Mesendoderm (in vitro differentiated cells): ENCODE measurements at regions not wholly inside any gene's neighbourhood (a gene's known extent, or its start where the extent isn't known, plus 50 kb on each side); places are given as distances from the start of the nearest gene placed in this dataset.

ENCODE experiments used
- DNase-seq: peaks from one replicate; pipeline ENCODE4 v3.0.0; 2013
- H2AK5ac ChIP-seq: 2 replicates; pipeline ENCODE4 v1.6.1; 2013; ENCODE audit warnings: low read length, inconsistent platforms
- H2BK120ac ChIP-seq: 2 replicates; pipeline ENCODE4 v1.6.1; 2013; ENCODE audit warnings: low read depth, mild to moderate bottlenecking, low read length, moderate library complexity, mixed read lengths
- H2BK15ac ChIP-seq: replicated peaks from 2 replicates; pipeline ENCODE4 v1.6.1; 2013; ENCODE audit warnings: low read depth, mild to moderate bottlenecking, moderate library complexity
- H2BK5ac ChIP-seq: 2 replicates; pipeline ENCODE4 v1.6.1; 2013; ENCODE audit warnings: low read length, inconsistent platforms
- H3K18ac ChIP-seq: 2 replicates; pipeline ENCODE4 v1.6.1; 2013; ENCODE audit warnings: mild to moderate bottlenecking, low read length, mixed read lengths
- H3K23ac ChIP-seq: one replicate; pipeline ENCODE4 v1.6.1; 2013; ENCODE audit warnings: low read length
- H3K27ac ChIP-seq: 2 replicates; pipeline ENCODE4 v1.5.1; 2013; ENCODE audit warnings: low read depth, mild to moderate bottlenecking, inconsistent platforms, low read length, moderate library complexity
- H3K27me3 ChIP-seq: 2 replicates; pipeline ENCODE4 v1.6.1; 2013; ENCODE audit warnings: low read length, control low read depth, mild to moderate bottlenecking, inconsistent platforms; ENCODE audit not compliant: insufficient read depth, poor library complexity
- H3K36me3 ChIP-seq: 2 replicates; pipeline ENCODE4 v1.6.1; 2013; ENCODE audit warnings: low read length, inconsistent platforms; ENCODE audit not compliant: control insufficient read depth, insufficient read depth
- H3K4ac ChIP-seq: one replicate; pipeline ENCODE4 v1.6.1; 2013; ENCODE audit warnings: low read depth, mild to moderate bottlenecking, low read length, moderate library complexity
- H3K4me1 ChIP-seq: 2 replicates; pipeline ENCODE4 v1.6.1; 2013; ENCODE audit warnings: low read depth, low read length, inconsistent platforms; ENCODE audit not compliant: control insufficient read depth
- H3K4me2 ChIP-seq: 2 replicates; pipeline ENCODE4 v1.6.1; 2013; ENCODE audit warnings: low read length
- H3K4me3 ChIP-seq: 2 replicates; pipeline ENCODE4 v1.5.1; 2013; ENCODE audit warnings: mild to moderate bottlenecking, low read length
- H3K56ac ChIP-seq: one replicate; pipeline ENCODE4 v1.6.1; 2013; ENCODE audit warnings: low read length
- H3K79me1 ChIP-seq: 2 replicates; pipeline ENCODE4 v1.6.1; 2013; ENCODE audit warnings: low read length, inconsistent platforms
- H3K79me2 ChIP-seq: 2 replicates; pipeline ENCODE4 v1.6.1; 2013; ENCODE audit warnings: mild to moderate bottlenecking, low read length; ENCODE audit not compliant: control insufficient read depth, insufficient read depth
- H3K9ac ChIP-seq: 2 replicates; pipeline ENCODE4 v1.6.1; 2013; ENCODE audit warnings: low read length, inconsistent platforms
- H4K5ac ChIP-seq: one replicate; pipeline ENCODE4 v1.6.1; 2013; ENCODE audit warnings: low read length
- H4K8ac ChIP-seq: one replicate; pipeline ENCODE4 v1.6.1; 2013; ENCODE audit warnings: low read depth, mild to moderate bottlenecking, control low read depth, low read length, moderate library complexity
- WGBS: extraction: QIAGEN DNeasy Blood & Tissue Kit; methylation state at CpG from one replicate; pipeline ENCODE4 v1.1.7; 2013; ENCODE audit warnings: low lambda C conversion rate, missing lambda C conversion rate; ENCODE audit not compliant: insufficient coverage; ENCODE audit errors: extremely low coverage; 5-methylcytosine and 5-hydroxymethylcytosine counted together

DNA sequence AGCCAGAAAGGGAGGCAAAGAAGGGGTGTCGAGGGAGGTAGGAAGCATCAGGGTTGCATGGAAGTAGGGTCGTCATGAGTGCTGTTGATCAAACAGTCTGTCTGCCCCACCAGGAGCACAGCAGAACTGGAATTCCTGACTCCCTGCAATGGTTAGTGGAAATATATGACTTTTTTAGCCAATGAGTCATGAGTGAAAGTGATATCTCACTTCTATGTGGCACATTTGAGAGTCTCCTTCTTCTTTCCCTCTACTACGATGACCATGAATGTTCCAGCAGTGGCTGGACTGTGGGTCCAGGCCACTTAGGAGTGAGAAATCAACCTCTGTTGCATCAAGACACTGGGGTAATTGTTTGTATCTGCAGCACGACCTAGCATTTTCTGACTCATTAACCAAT, 199.5 kb downstream of the TTC32 start:
- H3K23ac ChIP-seq: no peak overlapping the region
- no peaks in the 10 kb centered on the region for H3K79me2 ChIP-seq
- H2BK120ac ChIP-seq: no peak overlapping the region
- H3K18ac ChIP-seq: no peak overlapping the region
- no peaks in the 10 kb centered on the region for H3K27me3 ChIP-seq
- H3K4me3 ChIP-seq: no peak overlapping the region
- no peaks in the 10 kb centered on the region for H3K36me3 ChIP-seq
- H4K5ac ChIP-seq: no peak overlapping the region
- no peak overlapping the region for H3K27ac ChIP-seq
- no peak overlapping the region for H2BK15ac ChIP-seq
- no CpG with 5 or more reads among the region's 4 CpGs for WGBS
- H3K79me1 ChIP-seq: no peaks in the 10 kb centered on the region
- no peak overlapping the region for H4K8ac ChIP-seq
- no peak overlapping the region for H3K9ac ChIP-seq
- H3K4me1 ChIP-seq: no peaks in the 10 kb centered on the region
- H3K4me2 ChIP-seq: no peak overlapping the region
- DNase-seq: no peak
- H3K56ac ChIP-seq: no peak overlapping the region
- no peak overlapping the region for H2AK5ac ChIP-seq
- no peak overlapping the region for H2BK5ac ChIP-seq
- H3K4ac ChIP-seq: no peak overlapping the region

GRCh38 chr2:19700861-19701585, 200.8 kb downstream of the TTC32 start:
- Histone ChIP-seq H3K56ac (no peak overlapping the region), H2BK5ac (no peak overlapping the region), H3K9ac (no peak overlapping the region), H3K79me1 (no peaks in the 10 kb centered on the region), H4K8ac (no peak overlapping the region), H3K4me1 (no peaks in the 10 kb centered on the region), H3K36me3 (no peaks in the 10 kb centered on the region), H3K79me2 (no peaks in the 10 kb centered on the region), H3K4me3 (no peak overlapping the region), H3K4me2 (no peak overlapping the region), H3K27ac (no peak overlapping the region), H2AK5ac (no peak overlapping the region), H3K4ac (no peak overlapping the region), H3K23ac (no peak overlapping the region), H2BK120ac (no peak overlapping the region), H4K5ac (no peak overlapping the region), H2BK15ac (no peak overlapping the region), H3K27me3 (no peaks in the 10 kb centered on the region), H3K18ac (no peak overlapping the region)
- no peak for DNase-seq
- no CpG with 5 or more reads among the region's 10 CpGs for WGBS

- Histone ChIP-seq H3K23ac (no peak overlapping the region), H3K56ac (no peak overlapping the region), H3K36me3 (no peaks in the 10 kb centered on the region), H3K27me3 (no peaks in the 10 kb centered on the region), H3K4me3 (no peak overlapping the region), H3K9ac (no peak overlapping the region), H2BK120ac (no peak overlapping the region), H3K79me2 (no peaks in the 10 kb centered on the region), H2BK5ac (no peak overlapping the region), H3K4me1 (no peaks in the 10 kb centered on the region), H4K8ac (no peak overlapping the region), H3K4me2 (no peak overlapping the region), H3K4ac (no peak overlapping the region), H3K27ac (no peak overlapping the region), H2AK5ac (no peak overlapping the region), H3K18ac (no peak overlapping the region), H4K5ac (no peak overlapping the region), H3K79me1 (no peaks in the 10 kb centered on the region), H2BK15ac (no peak overlapping the region)
- no CpG with 5 or more reads among the region's 2 CpGs for WGBS
- no peak for DNase-seq
Observed at GRCh38 chr2:19697131-19697530, 204.7 kb downstream of the TTC32 start.

- no peaks in the 10 kb centered on the region for H3K79me2 ChIP-seq
- no peak overlapping the region for H2BK15ac ChIP-seq
- no peak overlapping the region for H4K8ac ChIP-seq
- H3K27me3 ChIP-seq: no peaks in the 10 kb centered on the region
- no peak overlapping the region for H3K18ac ChIP-seq
- H3K23ac ChIP-seq: no peak overlapping the region
- no peak overlapping the region for H3K4me3 ChIP-seq
- no CpG with 5 or more reads among the region's 4 CpGs for WGBS
- no peak overlapping the region for H3K4ac ChIP-seq
- no peak overlapping the region for H3K9ac ChIP-seq
- peak; percentile 11 for DNase-seq
- no peaks in the 10 kb centered on the region for H3K36me3 ChIP-seq
- H3K27ac ChIP-seq: no peak overlapping the region
- H3K4me2 ChIP-seq: no peak overlapping the region
- H2BK120ac ChIP-seq: no peak overlapping the region
- H3K56ac ChIP-seq: no peak overlapping the region
- H2BK5ac ChIP-seq: no peak overlapping the region
- no peaks in the 10 kb centered on the region for H3K79me1 ChIP-seq
- H2AK5ac ChIP-seq: no peak overlapping the region
- H3K4me1 ChIP-seq: no peaks in the 10 kb centered on the region
- H4K5ac ChIP-seq: no peak overlapping the region
Observed at GRCh38 chr2:19695706-19696105, 206.1 kb downstream of the TTC32 start.

DNA sequence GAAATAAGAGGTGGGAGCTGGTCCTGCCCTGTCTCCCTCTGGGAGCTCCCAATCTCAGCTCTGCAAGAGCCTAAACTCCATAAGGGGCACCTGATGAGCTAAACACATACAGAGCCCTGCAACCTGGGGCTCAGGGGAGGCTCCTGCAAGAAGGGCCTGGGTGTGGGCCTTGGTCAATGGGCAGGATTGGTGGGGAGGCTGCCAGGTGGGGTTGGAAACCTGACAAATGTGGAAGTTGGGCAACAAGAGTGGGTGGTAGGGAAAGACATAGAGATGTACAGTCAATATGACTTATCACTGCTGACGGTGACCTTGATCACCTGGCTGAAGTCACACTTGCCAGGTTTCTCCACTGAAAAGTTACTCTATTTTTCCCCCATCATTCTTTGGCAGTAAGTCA, 209.9 kb downstream of the TTC32 start:
- H2AK5ac ChIP-seq: no peak overlapping the region
- no peak overlapping the region for H3K4ac ChIP-seq
- H3K27me3 ChIP-seq: no peaks in the 10 kb centered on the region
- H3K56ac ChIP-seq: no peak overlapping the region
- no peaks in the 10 kb centered on the region for H3K79me2 ChIP-seq
- H3K4me2 ChIP-seq: no peak overlapping the region
- no CpG with 5 or more reads among the region's 1 CpG for WGBS
- H2BK120ac ChIP-seq: no peak overlapping the region
- DNase-seq: no peak
- H4K5ac ChIP-seq: no peak overlapping the region
- H3K79me1 ChIP-seq: no peaks in the 10 kb centered on the region
- no peak overlapping the region for H2BK15ac ChIP-seq
- H4K8ac ChIP-seq: no peak overlapping the region
- no peaks in the 10 kb centered on the region for H3K36me3 ChIP-seq
- no peak overlapping the region for H3K9ac ChIP-seq
- no peaks in the 10 kb centered on the region for H3K4me1 ChIP-seq
- no peak overlapping the region for H2BK5ac ChIP-seq
- no peak overlapping the region for H3K4me3 ChIP-seq
- H3K27ac ChIP-seq: no peak overlapping the region
- no peak overlapping the region for H3K18ac ChIP-seq
- no peak overlapping the region for H3K23ac ChIP-seq

DNA sequence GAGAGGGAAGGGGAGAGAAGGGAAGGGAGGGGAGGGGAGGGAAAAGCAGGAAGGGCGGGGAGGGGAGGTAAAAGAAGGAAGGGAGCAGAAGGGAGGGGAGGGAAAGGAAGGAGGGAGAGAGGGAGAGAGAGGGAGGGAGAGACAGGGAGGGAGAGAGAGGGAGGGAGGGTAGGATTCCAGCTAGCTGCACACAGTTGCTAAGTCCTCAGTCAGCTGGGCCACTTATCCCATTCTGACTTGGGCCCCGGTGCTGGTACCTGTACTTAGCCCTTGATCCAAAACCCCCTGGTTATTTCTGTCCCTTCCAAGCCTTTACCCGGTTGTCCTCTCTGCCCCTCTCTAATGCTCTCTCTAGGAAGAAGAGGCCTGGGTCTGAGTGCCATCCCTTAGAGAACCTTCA, 211.4 kb downstream of the TTC32 start:
- H3K4me3 ChIP-seq: no peak overlapping the region
- no peak overlapping the region for H3K9ac ChIP-seq
- no peaks in the 10 kb centered on the region for H3K79me1 ChIP-seq
- no peaks in the 10 kb centered on the region for H3K79me2 ChIP-seq
- H3K4ac ChIP-seq: no peak overlapping the region
- H3K27ac ChIP-seq: no peak overlapping the region
- no peak overlapping the region for H2BK15ac ChIP-seq
- no CpG with 5 or more reads among the region's 3 CpGs for WGBS
- H4K8ac ChIP-seq: no peak overlapping the region
- H3K56ac ChIP-seq: no peak overlapping the region
- no peak overlapping the region for H3K4me2 ChIP-seq
- no peaks in the 10 kb centered on the region for H3K36me3 ChIP-seq
- no peak overlapping the region for H4K5ac ChIP-seq
- no peak for DNase-seq
- H2BK5ac ChIP-seq: no peak overlapping the region
- H2AK5ac ChIP-seq: no peak overlapping the region
- H3K4me1 ChIP-seq: no peaks in the 10 kb centered on the region
- H2BK120ac ChIP-seq: no peak overlapping the region
- no peak overlapping the region for H3K23ac ChIP-seq
- no peak overlapping the region for H3K18ac ChIP-seq
- no peaks in the 10 kb centered on the region for H3K27me3 ChIP-seq
